ENCODE measurements at regions not wholly inside any gene's neighbourhood (a gene's known extent, or its start where the extent isn't known, plus 50 kb on each side); places are given as distances from the start of the nearest gene placed in this dataset.

DNA sequence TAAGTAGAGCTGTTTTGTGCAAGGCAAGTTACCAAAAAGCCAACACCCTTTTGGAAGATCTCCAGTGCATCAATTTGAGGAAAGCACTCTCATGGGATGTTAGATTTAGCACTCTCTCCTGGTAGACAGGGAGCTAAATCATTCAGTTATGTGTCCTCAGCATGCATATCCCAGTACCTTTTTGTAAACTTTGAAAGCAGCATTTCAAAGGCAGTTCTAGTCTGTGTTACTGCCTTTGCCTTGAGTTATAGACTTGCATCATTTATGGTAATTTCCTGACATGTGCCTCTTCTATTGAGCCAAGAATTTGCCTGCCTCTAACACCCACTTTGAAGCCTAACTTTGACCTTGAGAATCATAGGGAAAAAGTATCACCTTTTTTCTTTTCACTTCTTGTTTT lies 120.6 kb downstream of the KIF4B start:
- TF ChIP-seq RCOR1 (IDR thresholded peaks at IDR 0.05; ENCODE audit: insufficient replicate concordance, low read length) (no peak), FOS (IDR thresholded peaks at IDR 0.05; ENCODE audit: low read depth, low read length) (no peak), RAD21 (IDR thresholded peaks at IDR 0.05; ENCODE audit: low read length) (no peak), MAZ (IDR thresholded peaks at IDR 0.05; ENCODE audit: borderline replicate concordance, low read depth, low read length) (no peak), MAFK (IDR thresholded peaks at IDR 0.05; ENCODE audit: low read depth, low read length) (no peak), POLR2A (IDR thresholded peaks at IDR 0.05; ENCODE audit: low read depth, low read length) (no peak), RFX5 (IDR thresholded peaks at IDR 0.05; ENCODE audit: low read depth, low read length) (no peak), CHD1 (IDR thresholded peaks at IDR 0.05; ENCODE audit: low read depth, low read length) (no peak), SMC3 (IDR thresholded peaks at IDR 0.05; ENCODE audit: low read depth, low read length) (no peak), CEBPB (IDR thresholded peaks at IDR 0.05; ENCODE audit: low read depth, low read length) (no peak)
- TF ChIP-seq, protein P1, sequence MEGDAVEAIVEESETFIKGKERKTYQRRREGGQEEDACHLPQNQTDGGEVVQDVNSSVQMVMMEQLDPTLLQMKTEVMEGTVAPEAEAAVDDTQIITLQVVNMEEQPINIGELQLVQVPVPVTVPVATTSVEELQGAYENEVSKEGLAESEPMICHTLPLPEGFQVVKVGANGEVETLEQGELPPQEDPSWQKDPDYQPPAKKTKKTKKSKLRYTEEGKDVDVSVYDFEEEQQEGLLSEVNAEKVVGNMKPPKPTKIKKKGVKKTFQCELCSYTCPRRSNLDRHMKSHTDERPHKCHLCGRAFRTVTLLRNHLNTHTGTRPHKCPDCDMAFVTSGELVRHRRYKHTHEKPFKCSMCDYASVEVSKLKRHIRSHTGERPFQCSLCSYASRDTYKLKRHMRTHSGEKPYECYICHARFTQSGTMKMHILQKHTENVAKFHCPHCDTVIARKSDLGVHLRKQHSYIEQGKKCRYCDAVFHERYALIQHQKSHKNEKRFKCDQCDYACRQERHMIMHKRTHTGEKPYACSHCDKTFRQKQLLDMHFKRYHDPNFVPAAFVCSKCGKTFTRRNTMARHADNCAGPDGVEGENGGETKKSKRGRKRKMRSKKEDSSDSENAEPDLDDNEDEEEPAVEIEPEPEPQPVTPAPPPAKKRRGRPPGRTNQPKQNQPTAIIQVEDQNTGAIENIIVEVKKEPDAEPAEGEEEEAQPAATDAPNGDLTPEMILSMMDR (conservative IDR thresholded peaks at IDR 0.05; ENCODE audit: low read depth, low read length): no peak
- TF ChIP-seq, protein P2, sequence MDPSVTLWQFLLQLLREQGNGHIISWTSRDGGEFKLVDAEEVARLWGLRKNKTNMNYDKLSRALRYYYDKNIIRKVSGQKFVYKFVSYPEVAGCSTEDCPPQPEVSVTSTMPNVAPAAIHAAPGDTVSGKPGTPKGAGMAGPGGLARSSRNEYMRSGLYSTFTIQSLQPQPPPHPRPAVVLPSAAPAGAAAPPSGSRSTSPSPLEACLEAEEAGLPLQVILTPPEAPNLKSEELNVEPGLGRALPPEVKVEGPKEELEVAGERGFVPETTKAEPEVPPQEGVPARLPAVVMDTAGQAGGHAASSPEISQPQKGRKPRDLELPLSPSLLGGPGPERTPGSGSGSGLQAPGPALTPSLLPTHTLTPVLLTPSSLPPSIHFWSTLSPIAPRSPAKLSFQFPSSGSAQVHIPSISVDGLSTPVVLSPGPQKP (IDR thresholded peaks at IDR 0.05; ENCODE audit: borderline replicate concordance, low read depth, low read length): no peak
